ENCODE measurements at regions not wholly inside any gene's neighbourhood (a gene's known extent, or its start where the extent isn't known, plus 50 kb on each side); places are given as distances from the start of the nearest gene placed in this dataset.
"Not testable (repeated sequence)": the region's sequence is repeated elsewhere in the genome, so short reads cannot be mapped to it uniquely, and the experiment has no call there.

DNA sequence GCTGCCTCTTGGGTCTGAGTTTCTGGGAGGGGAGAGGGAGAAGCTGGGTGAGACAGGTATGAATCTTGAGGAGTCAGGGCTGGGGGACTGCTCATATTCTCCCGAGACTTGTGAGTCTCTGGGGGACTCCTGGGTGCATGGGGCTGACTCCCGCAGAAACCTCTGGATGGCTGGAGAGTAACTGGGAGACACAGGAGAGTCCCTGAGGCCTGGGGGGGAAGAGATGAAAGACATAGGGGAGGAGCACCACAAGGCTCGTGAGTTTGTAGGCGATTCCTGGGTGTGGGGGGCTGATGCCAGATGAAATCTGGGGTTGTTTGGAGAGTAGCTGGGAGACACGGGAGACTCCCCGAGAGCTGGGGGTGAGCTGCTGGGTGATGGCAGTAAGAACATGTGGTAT lies 120.4 kb upstream of the ANKRD30BL start:
- 94% methylated on average over 6 of the region's 6 CpGs for WGBS (ENCODE audit: insufficient coverage)
- DNase-seq (ENCODE audit: low read depth in 4 of 6, low spot score in 6 of 6), result not testable (repeated sequence)

DNA sequence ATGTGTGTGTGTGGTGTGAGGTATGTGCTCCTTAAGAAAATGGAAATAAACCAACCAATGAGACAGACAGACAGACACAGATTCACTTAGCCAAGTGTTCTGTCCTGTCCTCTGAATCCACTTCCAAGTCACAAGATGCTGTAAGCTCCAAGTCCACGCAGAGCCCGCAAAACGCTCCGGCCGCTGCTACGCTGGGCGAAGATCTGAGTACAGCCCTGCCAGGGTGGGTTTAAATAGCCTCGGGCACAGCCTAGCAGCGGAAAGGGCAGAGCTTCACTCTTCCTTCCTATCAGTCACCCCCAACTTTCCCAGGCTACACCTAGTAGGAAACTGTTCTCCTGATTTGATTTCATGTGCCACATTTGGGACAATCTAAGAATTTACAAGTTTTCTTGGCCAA lies 121.2 kb upstream of the ANKRD30BL start:
- Histone ChIP-seq H3K4me3 (ENCODE audit: low read depth, low read length) (no peak overlapping the region), H3K36me3 (ENCODE audit: control insufficient read depth, insufficient read depth, low read length) (no peaks in the 10 kb centered on the region), H3K27me3 (ENCODE audit: control insufficient read depth, insufficient read depth, low read length) (no peaks in the 10 kb centered on the region), H3K9me3 (ENCODE audit: control insufficient read depth, insufficient read depth, low read length) (peaks cover 3% of the 10 kb centered on the region), H3K27ac (ENCODE audit: low read depth, low read length) (no peak overlapping the region), H3K4me1 (ENCODE audit: control insufficient read depth, insufficient read depth, low read length) (no peaks in the 10 kb centered on the region)
- WGBS (ENCODE audit: insufficient coverage), result 97% methylated on average over 9 of the region's 9 CpGs
- DNase-seq (ENCODE audit: low read depth in 4 of 6, low spot score in 6 of 6), result no peak

More for the DNA sequence above, 120.4 kb upstream of the ANKRD30BL start:
- not testable (repeated sequence) for H3K4me3 ChIP-seq (ENCODE audit: low read depth, low read length); H3K4me1 ChIP-seq (ENCODE audit: control insufficient read depth, insufficient read depth, low read length); H3K27me3 ChIP-seq (ENCODE audit: control insufficient read depth, insufficient read depth, low read length); H3K36me3 ChIP-seq (ENCODE audit: control insufficient read depth, insufficient read depth, low read length); H3K27ac ChIP-seq (ENCODE audit: low read depth, low read length); H3K9me3 ChIP-seq (ENCODE audit: control insufficient read depth, insufficient read depth, low read length)

DNA sequence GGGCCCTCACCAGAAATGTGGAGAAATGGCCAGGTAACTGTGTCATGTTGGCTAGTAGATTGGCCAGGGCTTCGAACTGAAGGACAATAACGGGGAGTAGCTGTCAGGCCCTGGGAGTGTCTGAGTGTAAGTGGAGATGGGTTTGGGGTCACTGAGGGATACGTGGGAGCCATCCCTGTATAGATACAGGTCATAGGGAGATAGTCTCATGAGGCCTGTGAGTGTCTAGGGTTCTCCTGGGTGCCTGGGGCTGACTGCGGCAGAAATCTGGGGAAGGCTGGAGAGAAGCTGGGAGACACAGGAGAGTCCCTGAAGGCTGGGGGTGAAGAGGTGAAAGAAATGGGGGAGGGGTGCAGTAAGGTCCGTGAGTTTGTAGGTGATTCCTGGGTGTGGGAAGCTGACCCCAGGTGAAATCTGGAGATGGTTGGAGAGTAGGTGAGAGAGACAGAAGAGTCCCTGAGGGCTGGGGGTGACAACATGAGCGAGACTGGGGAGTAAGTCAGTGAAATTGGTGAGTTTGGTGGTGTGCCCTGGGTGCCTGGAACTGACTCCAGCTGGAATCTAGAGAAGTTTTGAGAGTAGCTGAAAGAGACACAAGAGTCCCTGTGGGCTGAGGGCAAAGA lies 124.6 kb upstream of the ANKRD30BL start:
- H3K4me3 ChIP-seq (ENCODE audit: low read depth, low read length); H3K27ac ChIP-seq (ENCODE audit: low read depth, low read length); H3K4me1 ChIP-seq (ENCODE audit: control insufficient read depth, insufficient read depth, low read length); DNase-seq (ENCODE audit: low read depth in 4 of 6, low spot score in 6 of 6); H3K9me3 ChIP-seq (ENCODE audit: control insufficient read depth, insufficient read depth, low read length); H3K27me3 ChIP-seq (ENCODE audit: control insufficient read depth, insufficient read depth, low read length); H3K36me3 ChIP-seq (ENCODE audit: control insufficient read depth, insufficient read depth, low read length): not testable (repeated sequence)
- WGBS (ENCODE audit: insufficient coverage), result 87% methylated on average over 5 of the region's 6 CpGs

DNA sequence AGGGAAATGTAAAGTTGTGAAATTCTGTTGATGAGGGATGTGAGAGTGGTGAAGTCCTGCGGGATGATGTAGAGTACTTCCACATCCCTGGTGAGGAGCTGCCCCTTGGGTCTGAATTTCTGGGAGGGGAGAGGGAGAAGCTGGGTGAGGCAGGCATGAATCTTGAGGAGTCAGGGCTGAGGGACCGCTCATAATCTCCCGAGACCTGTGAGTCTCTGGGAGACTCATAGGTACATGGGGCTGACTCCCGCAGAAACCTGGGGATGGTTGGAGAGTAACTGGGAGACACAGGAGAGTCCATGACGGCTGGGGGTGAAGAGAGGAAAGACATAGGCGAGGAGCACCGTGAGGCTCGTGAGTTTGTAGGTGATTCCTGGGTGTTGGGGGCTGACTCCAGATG lies 126.2 kb upstream of the ANKRD30BL start:
- 96% methylated on average over 8 of the region's 8 CpGs for WGBS (ENCODE audit: insufficient coverage)
- not testable (repeated sequence) for H3K27ac ChIP-seq (ENCODE audit: low read depth, low read length); H3K9me3 ChIP-seq (ENCODE audit: control insufficient read depth, insufficient read depth, low read length); H3K4me1 ChIP-seq (ENCODE audit: control insufficient read depth, insufficient read depth, low read length); H3K36me3 ChIP-seq (ENCODE audit: control insufficient read depth, insufficient read depth, low read length); H3K4me3 ChIP-seq (ENCODE audit: low read depth, low read length); DNase-seq (ENCODE audit: low read depth in 4 of 6, low spot score in 6 of 6); H3K27me3 ChIP-seq (ENCODE audit: control insufficient read depth, insufficient read depth, low read length)

DNA sequence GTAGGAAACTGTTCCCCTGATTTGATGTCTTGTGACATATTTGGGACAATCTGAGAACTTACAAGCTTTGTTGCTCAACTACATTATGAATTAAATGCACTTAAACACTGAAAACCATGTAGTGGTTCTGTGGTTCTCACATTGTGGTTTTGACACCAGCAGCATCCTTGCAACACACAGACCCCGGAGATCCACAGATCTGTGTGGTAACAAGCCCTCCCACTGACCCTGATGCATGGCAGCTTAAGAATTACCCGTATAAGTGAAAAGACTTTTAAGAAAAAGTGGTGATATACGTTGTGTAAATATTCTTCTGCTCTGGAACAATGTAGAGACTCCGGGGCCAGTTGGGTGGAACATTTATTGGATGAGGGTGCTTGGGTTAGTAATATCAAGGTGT lies 127.4 kb upstream of the ANKRD30BL start:
- not testable (repeated sequence) for H3K4me1 ChIP-seq (ENCODE audit: control insufficient read depth, insufficient read depth, low read length); H3K27me3 ChIP-seq (ENCODE audit: control insufficient read depth, insufficient read depth, low read length); DNase-seq (ENCODE audit: low read depth in 4 of 6, low spot score in 6 of 6); H3K36me3 ChIP-seq (ENCODE audit: control insufficient read depth, insufficient read depth, low read length); H3K4me3 ChIP-seq (ENCODE audit: low read depth, low read length); H3K27ac ChIP-seq (ENCODE audit: low read depth, low read length); H3K9me3 ChIP-seq (ENCODE audit: control insufficient read depth, insufficient read depth, low read length)
- 100% methylated on average over 2 of the region's 4 CpGs for WGBS (ENCODE audit: insufficient coverage)

DNA sequence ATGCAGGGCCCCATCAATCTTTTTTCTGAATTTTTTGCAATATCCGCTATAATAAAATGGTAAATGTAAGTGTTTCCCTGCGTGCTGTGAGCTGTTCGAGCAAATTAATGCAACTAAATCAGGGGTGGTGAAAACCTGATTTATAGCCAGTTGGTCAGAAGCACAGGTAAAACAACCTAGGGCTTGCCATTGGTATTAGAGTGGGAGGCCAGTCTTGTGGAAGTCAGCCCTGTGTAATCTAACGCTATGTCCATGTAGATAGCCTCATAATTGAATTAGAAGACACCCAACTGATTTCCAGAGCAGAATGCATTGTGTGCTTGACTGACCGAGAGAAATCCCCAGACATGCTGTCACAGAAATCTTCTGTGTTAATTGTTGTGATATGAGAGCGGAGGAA lies 126.8 kb upstream of the GPR39 start:
- peak in 1 of 6 donors; percentile 8 for DNase-seq (ENCODE audit: low read depth in 4 of 6, low spot score in 6 of 6)
- H3K9me3 ChIP-seq (ENCODE audit: control insufficient read depth, insufficient read depth, low read length); H3K4me3 ChIP-seq (ENCODE audit: low read depth, low read length); H3K4me1 ChIP-seq (ENCODE audit: control insufficient read depth, insufficient read depth, low read length); H3K27ac ChIP-seq (ENCODE audit: low read depth, low read length); H3K36me3 ChIP-seq (ENCODE audit: control insufficient read depth, insufficient read depth, low read length); H3K27me3 ChIP-seq (ENCODE audit: control insufficient read depth, insufficient read depth, low read length): not testable (repeated sequence)
- no CpG with 5 or more reads among the region's 6 CpGs for WGBS (ENCODE audit: insufficient coverage)

DNA sequence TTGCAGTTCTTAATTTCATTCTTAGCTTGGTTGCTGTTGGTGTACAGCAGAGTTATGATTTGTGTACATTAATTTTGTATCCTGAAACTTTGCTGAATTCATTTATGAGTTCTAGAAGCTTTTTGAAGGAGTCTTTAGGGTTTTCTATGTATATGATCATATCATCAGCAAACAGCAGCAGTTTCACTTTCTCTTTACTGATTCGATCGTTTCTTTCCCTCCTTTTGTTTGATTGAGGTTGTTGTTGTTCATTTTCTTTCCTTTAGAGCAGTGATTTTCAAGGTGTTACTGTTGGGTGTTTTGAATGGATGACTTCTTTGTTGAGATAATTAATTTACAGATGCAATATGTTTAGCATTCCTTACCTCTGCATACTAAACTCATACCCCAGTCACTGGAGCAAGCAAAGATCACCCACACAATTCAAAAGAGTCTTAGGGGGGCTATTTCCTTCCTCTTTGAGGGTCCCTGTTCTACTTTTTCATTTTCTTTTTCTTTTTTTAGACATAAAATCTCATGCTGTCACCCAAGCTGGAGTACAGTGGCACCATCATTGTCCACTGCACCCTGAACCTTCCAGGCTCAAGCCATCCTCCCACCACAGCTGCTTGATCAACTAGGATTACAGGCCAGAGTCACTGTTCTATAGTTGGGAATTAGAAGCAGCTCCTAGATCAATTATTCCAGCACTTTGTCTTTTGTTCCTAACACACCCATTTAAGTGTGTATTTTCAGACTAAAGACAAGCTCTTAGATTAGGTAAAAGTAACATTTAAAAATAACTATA lies 115.8 kb upstream of the GPR39 start:
- H3K27ac ChIP-seq (ENCODE audit: low read depth, low read length); H3K9me3 ChIP-seq (ENCODE audit: control insufficient read depth, insufficient read depth, low read length); H3K27me3 ChIP-seq (ENCODE audit: control insufficient read depth, insufficient read depth, low read length); H3K4me1 ChIP-seq (ENCODE audit: control insufficient read depth, insufficient read depth, low read length); H3K36me3 ChIP-seq (ENCODE audit: control insufficient read depth, insufficient read depth, low read length); H3K4me3 ChIP-seq (ENCODE audit: low read depth, low read length); DNase-seq (ENCODE audit: low read depth in 4 of 6, low spot score in 6 of 6): not testable (repeated sequence)
- no CpG with 5 or more reads among the region's 2 CpGs for WGBS (ENCODE audit: insufficient coverage)

DNA sequence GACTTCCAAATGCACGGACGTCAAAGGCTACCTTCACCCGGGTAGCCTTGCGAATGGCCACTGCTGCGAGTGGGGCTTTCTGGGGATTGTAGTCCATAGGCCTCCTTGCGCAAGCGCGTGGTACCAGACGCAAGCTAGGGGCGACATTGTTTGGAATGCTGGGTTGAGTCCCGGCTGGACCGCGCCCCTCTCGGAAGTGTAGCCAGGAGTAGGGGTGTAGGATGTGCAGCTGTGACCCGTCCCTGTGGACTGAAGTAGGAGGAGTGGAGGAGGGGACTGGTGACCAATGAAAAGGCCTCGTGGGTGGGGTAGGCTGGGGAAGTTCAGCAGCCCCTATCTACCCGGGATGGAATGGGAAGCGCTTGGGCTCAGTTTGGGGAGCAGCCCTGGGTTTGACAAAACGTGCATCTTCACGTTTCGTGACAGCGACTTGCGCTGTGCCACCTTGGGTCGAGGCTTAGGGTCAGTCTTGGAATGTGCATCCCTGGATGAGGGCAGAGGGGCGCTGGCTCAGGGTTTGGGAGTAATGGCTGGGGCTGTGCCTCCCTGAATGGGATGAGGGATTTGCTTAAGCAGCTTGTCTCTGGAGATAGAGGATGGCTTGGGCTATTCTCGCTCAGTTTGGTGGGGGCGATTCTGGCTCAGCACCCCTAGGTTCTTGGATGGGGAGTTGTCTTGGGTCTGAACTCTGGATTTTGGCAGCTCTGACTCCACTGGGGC lies 111.8 kb upstream of the GPR39 start:
- peak; percentile 67 to 97 (median 74) for DNase-seq (ENCODE audit: low read depth in 4 of 6, low spot score in 6 of 6)
- not testable (repeated sequence) for H3K36me3 ChIP-seq (ENCODE audit: control insufficient read depth, insufficient read depth, low read length); H3K27ac ChIP-seq (ENCODE audit: low read depth, low read length); H3K4me1 ChIP-seq (ENCODE audit: control insufficient read depth, insufficient read depth, low read length); H3K27me3 ChIP-seq (ENCODE audit: control insufficient read depth, insufficient read depth, low read length); H3K9me3 ChIP-seq (ENCODE audit: control insufficient read depth, insufficient read depth, low read length)
- WGBS (ENCODE audit: insufficient coverage), result under 1% methylated on average over 25 of the region's 27 CpGs
- peak overlapping the region; percentile 46 for H3K4me3 ChIP-seq (ENCODE audit: low read depth, low read length)

DNA sequence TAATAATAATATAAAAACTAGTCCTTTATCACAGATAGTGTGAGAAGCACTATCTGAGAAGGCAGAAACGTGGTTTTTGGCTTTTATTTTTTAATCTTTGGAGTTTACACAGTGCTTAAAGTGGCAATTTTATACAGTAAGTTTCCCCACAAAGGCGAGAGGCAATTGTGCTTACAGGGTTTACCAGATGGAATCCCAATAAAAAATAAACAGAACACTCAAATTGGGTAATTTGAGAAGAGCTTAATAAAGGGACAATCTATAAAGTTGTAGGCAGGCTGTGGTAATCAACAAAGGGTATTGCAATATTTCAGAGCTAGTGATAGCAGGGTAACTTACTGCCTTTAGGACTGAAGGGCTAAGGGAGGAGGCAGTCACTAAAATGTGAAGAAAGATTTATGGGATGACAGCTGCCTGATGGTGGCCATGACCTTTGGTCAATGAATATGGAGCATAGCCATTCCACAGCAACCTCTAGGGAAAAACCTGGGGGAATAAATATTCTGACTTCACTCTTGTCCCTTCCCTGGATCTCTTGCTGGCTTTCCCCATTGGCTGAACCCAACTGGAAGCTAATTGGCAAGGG lies 108.9 kb upstream of the GPR39 start:
- WGBS (ENCODE audit: insufficient coverage), result no CpG with 5 or more reads among the region's 2 CpGs
- not testable (repeated sequence) for H3K9me3 ChIP-seq (ENCODE audit: control insufficient read depth, insufficient read depth, low read length); H3K27me3 ChIP-seq (ENCODE audit: control insufficient read depth, insufficient read depth, low read length)

More for the DNA sequence above, 108.9 kb upstream of the GPR39 start:
- DNase-seq (ENCODE audit: low read depth in 4 of 6, low spot score in 6 of 6); H3K27ac ChIP-seq (ENCODE audit: low read depth, low read length); H3K4me3 ChIP-seq (ENCODE audit: low read depth, low read length); H3K4me1 ChIP-seq (ENCODE audit: control insufficient read depth, insufficient read depth, low read length); H3K36me3 ChIP-seq (ENCODE audit: control insufficient read depth, insufficient read depth, low read length): not testable (repeated sequence)
